22Rv1 (cell line): ENCODE measurements at regions not wholly inside any gene's neighbourhood (a gene's known extent, or its start where the extent isn't known, plus 50 kb on each side); places are given as distances from the start of the nearest gene placed in this dataset.

ENCODE experiments used
- ZFX ChIP-seq: fragments of 450-650 bp; IDR thresholded peaks from 2 replicates; pipeline ENCODE4 v1.6.1; 2017; ENCODE audit warnings: antibody characterized with exemption, borderline replicate concordance
- TF ChIP-seq, protein P1 (sequence below): fragments of 450-650 bp; IDR thresholded peaks from 2 replicates; pipeline ENCODE4 v1.5.1; 2017; ENCODE audit warnings: mild to moderate bottlenecking

DNA sequence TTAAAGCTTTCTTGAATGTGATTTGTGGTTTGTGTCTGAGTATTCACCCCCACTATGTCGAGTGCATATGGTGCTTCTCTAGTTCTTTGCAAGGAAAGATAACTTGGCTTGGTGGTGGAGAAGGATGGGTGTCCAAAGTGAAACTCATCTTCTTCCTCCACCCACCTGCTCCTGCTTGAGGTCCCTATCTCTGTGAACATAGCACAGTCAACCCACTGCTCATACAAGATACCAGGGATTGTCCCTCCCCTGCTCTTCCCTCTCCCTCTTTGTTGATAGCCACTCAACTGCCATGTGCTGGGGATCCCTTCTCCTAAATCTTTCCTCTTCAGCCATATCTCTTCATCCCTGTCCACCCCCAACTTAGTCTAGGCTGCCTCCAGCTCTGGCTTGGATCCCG, 176.5 kb downstream of the ASCL4 start:
- TF ChIP-seq, protein P1, sequence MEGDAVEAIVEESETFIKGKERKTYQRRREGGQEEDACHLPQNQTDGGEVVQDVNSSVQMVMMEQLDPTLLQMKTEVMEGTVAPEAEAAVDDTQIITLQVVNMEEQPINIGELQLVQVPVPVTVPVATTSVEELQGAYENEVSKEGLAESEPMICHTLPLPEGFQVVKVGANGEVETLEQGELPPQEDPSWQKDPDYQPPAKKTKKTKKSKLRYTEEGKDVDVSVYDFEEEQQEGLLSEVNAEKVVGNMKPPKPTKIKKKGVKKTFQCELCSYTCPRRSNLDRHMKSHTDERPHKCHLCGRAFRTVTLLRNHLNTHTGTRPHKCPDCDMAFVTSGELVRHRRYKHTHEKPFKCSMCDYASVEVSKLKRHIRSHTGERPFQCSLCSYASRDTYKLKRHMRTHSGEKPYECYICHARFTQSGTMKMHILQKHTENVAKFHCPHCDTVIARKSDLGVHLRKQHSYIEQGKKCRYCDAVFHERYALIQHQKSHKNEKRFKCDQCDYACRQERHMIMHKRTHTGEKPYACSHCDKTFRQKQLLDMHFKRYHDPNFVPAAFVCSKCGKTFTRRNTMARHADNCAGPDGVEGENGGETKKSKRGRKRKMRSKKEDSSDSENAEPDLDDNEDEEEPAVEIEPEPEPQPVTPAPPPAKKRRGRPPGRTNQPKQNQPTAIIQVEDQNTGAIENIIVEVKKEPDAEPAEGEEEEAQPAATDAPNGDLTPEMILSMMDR = no peak
- no peak for TF ChIP-seq ZFX
